ENCODE measurements at regions not wholly inside any gene's neighbourhood (a gene's known extent, or its start where the extent isn't known, plus 50 kb on each side); places are given as distances from the start of the nearest gene placed in this dataset.

GRCh38 chr1:22347854-22348760 lies 103.5 kb upstream of the ZBTB40 start:
- in situ Hi-C loops (cut with MboI; ENCODE audit: low sequenced_read_pairs) = no loop called here

GRCh38 chr1:22349362-22350043 lies 102.1 kb upstream of the ZBTB40 start:
- in situ Hi-C loops (cut with MboI; ENCODE audit: low sequenced_read_pairs) = no loop called here

- in situ Hi-C loops (cut with MboI; ENCODE audit: low sequenced_read_pairs) = no loop called here
These were observed 101.3 kb upstream of the ZBTB40 start for GRCh38 chr1:22350171-22350923.

GRCh38 chr1:22350924-22351767 lies 100.5 kb upstream of the ZBTB40 start:
- in situ Hi-C loops (cut with MboI; ENCODE audit: low sequenced_read_pairs) = no loop called here

GRCh38 chr1:22351768-22352080 lies 99.9 kb upstream of the ZBTB40 start:
- in situ Hi-C loops (cut with MboI; ENCODE audit: low sequenced_read_pairs) = no loop called here

GRCh38 chr1:22352355-22352754 lies 99.3 kb upstream of the ZBTB40 start:
- in situ Hi-C loops (cut with MboI; ENCODE audit: low sequenced_read_pairs) = no loop called here

- in situ Hi-C loops (cut with MboI; ENCODE audit: low sequenced_read_pairs) = no loop called here
These were observed 98.8 kb upstream of the ZBTB40 start for GRCh38 chr1:22352896-22353295.

- in situ Hi-C loops (cut with MboI; ENCODE audit: low sequenced_read_pairs) = no loop called here
These were observed 92.2 kb upstream of the ZBTB40 start for GRCh38 chr1:22359427-22359826.

GRCh38 chr1:22362626-22363402 lies 88.8 kb upstream of the ZBTB40 start:
- in situ Hi-C loops (cut with MboI; ENCODE audit: low sequenced_read_pairs) = no loop called here

- in situ Hi-C loops (cut with MboI; ENCODE audit: low sequenced_read_pairs) = no loop called here
These were observed 88.0 kb upstream of the ZBTB40 start for GRCh38 chr1:22363403-22364325.

- in situ Hi-C loops (cut with MboI; ENCODE audit: low sequenced_read_pairs) = no loop called here
These were observed 87.4 kb upstream of the ZBTB40 start for GRCh38 chr1:22364326-22364650.

- in situ Hi-C loops (cut with MboI; ENCODE audit: low sequenced_read_pairs) = no loop called here
These were observed 86.9 kb upstream of the ZBTB40 start for GRCh38 chr1:22364764-22365163.

- in situ Hi-C loops (cut with MboI; ENCODE audit: low sequenced_read_pairs) = no loop called here
These were observed 86.0 kb upstream of the ZBTB40 start for GRCh38 chr1:22365331-22366295.

- in situ Hi-C loops (cut with MboI; ENCODE audit: low sequenced_read_pairs) = no loop called here
These were observed 85.3 kb upstream of the ZBTB40 start for GRCh38 chr1:22366346-22366745.

GRCh38 chr1:22368125-22368524 lies 83.5 kb upstream of the ZBTB40 start:
- in situ Hi-C loops (cut with MboI; ENCODE audit: low sequenced_read_pairs) = no loop called here

GRCh38 chr1:22369294-22370189 lies 82.1 kb upstream of the ZBTB40 start:
- in situ Hi-C loops (cut with MboI; ENCODE audit: low sequenced_read_pairs) = no loop called here

GRCh38 chr1:22370190-22370498 lies 81.5 kb upstream of the ZBTB40 start:
- in situ Hi-C loops (cut with MboI; ENCODE audit: low sequenced_read_pairs) = no loop called here

Data from HL-60/S4 (cell line).